Vagina (tissue), 2 donors: ENCODE measurements at regions not wholly inside any gene's neighbourhood (a gene's known extent, or its start where the extent isn't known, plus 50 kb on each side); places are given as distances from the start of the nearest gene placed in this dataset.

Source experiments
- DNase-seq, 2 donors: peaks; one replicate each; pipeline ENCODE4 v3.0.0-alpha.2; 2017; ENCODE audit errors: extremely low spot score in 2 of 2
- H3K27ac ChIP-seq: fragments of 200-600 bp; sonication (generic); one replicate; pipeline ENCODE4 v1.5.1; 2019
- H3K27me3 ChIP-seq: fragments of 200-600 bp; sonication (generic); one replicate; pipeline ENCODE4 v1.5.1; 2019
- H3K36me3 ChIP-seq, 2 donors: fragments of 200-600 bp; sonication (generic); one replicate each; pipeline ENCODE4 v1.5.1; 2017 to 2019
- H3K4me1 ChIP-seq: fragments of 200-600 bp; sonication (generic); one replicate; pipeline ENCODE4 v1.5.1; 2019
- H3K4me3 ChIP-seq, 2 donors: fragments of 200-600 bp; sonication (generic); 1 replicate in 1 of 2; 2 replicates in 1 of 2; pipeline ENCODE4 v1.5.1; 2016 to 2019
- H3K9me3 ChIP-seq: fragments of 200-600 bp; sonication (generic); one replicate; pipeline ENCODE4 v1.5.1; 2019
- POLR2A ChIP-seq, 2 donors: fragments of 450-650 bp; IDR thresholded peaks; one replicate each; pipeline ENCODE4 v1.6.1; 2017; ENCODE audit warnings: antibody characterized with exemption in 2 of 2, mild to moderate bottlenecking in 2 of 2, moderate library complexity in 2 of 2
- POLR2AphosphoS5 ChIP-seq, 2 donors: sonication (generic); formaldehyde crosslinking; IDR thresholded peaks; one replicate each; pipeline ENCODE4 v1.9.0; 2017; ENCODE audit warnings: antibody characterized with exemption in 2 of 2, mild to moderate bottlenecking in 2 of 2, low read depth in 1 of 2; ENCODE audit not compliant: insufficient read depth in 1 of 2
- intact Hi-C: fragments of 100-400 bp; cut with DNase I; formaldehyde crosslinking; loops from one replicate; pipeline ENCODE4 v1.15.1; 2023
- TF ChIP-seq, protein P1 (sequence below), 3 experiments: fragments of 450-650 bp in 2 of 3; fragments of 200-600 bp in 1 of 3; sonication (generic) in 1 of 3; IDR thresholded peaks; one replicate each; pipeline ENCODE4 v1.5.1; 2017 to 2019; ENCODE audit warnings: antibody characterized with exemption in 3 of 3, mild to moderate bottlenecking in 2 of 3, moderate library complexity in 2 of 3

DNA sequence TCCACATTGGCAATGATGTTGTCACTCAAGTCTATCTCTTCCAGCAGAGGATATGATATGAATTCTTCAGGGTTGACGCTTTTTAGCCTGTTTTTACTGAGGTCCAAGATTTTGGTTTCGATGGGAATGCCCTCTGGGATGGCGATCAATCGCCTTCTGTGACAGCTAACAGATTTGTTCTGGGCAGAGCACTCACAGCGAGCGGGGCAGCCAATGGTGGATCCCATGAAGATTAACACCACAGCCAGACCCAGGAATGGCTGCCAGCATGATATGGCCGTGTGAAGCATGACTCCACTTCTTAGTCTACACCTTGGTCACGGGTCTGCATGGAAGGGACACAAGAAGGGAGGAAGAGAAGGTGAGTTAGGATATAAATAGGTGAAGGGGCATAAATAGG is 377.1 kb upstream of the C9orf72 start:
- Histone ChIP-seq H3K4me3 (no peak overlapping the region), H3K4me1 (no peaks in the 10 kb centered on the region), H3K27me3 (no peaks in the 10 kb centered on the region), H3K9me3 (no peaks in the 10 kb centered on the region), H3K36me3 (no peaks in the 10 kb centered on the region), H3K27ac (no peak overlapping the region)
- no peak for DNase-seq
- intact Hi-C loops, result no loop called here
- TF ChIP-seq, protein P1, sequence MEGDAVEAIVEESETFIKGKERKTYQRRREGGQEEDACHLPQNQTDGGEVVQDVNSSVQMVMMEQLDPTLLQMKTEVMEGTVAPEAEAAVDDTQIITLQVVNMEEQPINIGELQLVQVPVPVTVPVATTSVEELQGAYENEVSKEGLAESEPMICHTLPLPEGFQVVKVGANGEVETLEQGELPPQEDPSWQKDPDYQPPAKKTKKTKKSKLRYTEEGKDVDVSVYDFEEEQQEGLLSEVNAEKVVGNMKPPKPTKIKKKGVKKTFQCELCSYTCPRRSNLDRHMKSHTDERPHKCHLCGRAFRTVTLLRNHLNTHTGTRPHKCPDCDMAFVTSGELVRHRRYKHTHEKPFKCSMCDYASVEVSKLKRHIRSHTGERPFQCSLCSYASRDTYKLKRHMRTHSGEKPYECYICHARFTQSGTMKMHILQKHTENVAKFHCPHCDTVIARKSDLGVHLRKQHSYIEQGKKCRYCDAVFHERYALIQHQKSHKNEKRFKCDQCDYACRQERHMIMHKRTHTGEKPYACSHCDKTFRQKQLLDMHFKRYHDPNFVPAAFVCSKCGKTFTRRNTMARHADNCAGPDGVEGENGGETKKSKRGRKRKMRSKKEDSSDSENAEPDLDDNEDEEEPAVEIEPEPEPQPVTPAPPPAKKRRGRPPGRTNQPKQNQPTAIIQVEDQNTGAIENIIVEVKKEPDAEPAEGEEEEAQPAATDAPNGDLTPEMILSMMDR (IDR thresholded peaks at IDR 0.05), result no peak
- TF ChIP-seq POLR2AphosphoS5 (IDR thresholded peaks at IDR 0.05; ENCODE audit: insufficient read depth in 1 of 2, low read depth in 1 of 2), result no peak
- no peak for TF ChIP-seq POLR2A (IDR thresholded peaks at IDR 0.05)

DNA sequence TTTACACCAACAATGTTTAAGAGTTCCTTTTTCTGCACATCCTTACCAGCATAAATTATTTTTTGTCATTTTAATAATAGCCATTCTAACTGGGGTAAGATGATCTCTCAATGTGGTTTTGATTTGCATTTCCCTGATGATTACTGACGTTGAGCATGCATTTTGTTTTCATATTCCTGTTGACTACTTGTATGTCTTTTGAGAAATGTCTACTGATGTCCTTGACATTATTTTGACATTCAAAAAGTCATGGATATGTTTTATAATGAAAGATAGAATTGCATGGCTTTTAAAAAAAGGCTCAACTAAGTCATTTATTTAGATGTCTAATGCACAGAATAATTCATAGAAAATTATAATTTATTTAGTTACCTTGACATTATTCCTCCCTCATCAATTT is 381.6 kb upstream of the C9orf72 start:
- H3K4me3 ChIP-seq, result no peak overlapping the region
- DNase-seq, result no peak
- no peaks in the 10 kb centered on the region for H3K4me1 ChIP-seq
- H3K9me3 ChIP-seq, result no peaks in the 10 kb centered on the region
- H3K27me3 ChIP-seq, result no peaks in the 10 kb centered on the region
- H3K27ac ChIP-seq, result no peak overlapping the region
- TF ChIP-seq POLR2A (IDR thresholded peaks at IDR 0.05), result no peak
- TF ChIP-seq, protein P1 (IDR thresholded peaks at IDR 0.05), result no peak
- TF ChIP-seq POLR2AphosphoS5 (IDR thresholded peaks at IDR 0.05; ENCODE audit: insufficient read depth in 1 of 2, low read depth in 1 of 2), result no peak
- H3K36me3 ChIP-seq, result no peaks in the 10 kb centered on the region
- intact Hi-C loops, result no loop called here

DNA sequence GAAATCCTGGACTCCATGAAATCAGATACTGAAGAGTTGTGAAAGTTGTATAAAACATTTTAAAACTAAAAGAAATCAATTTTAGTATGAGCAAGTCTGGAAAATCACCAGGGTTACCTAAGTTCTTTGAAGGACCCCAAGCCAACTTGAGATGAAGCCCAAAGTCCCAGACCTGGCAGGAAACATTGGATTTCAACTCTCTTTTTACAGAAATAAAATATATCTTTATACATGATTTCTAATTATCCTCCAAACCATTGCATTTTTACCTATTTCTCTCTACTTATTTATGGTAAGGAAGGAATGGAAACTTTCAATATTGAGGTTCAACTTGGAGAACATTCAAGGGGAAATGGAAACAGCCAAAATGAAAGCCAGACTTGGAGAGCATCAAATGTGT is 390.6 kb upstream of the C9orf72 start:
- no peaks in the 10 kb centered on the region for H3K4me1 ChIP-seq
- no peak overlapping the region for H3K4me3 ChIP-seq
- no peak for TF ChIP-seq POLR2AphosphoS5 (IDR thresholded peaks at IDR 0.05; ENCODE audit: insufficient read depth in 1 of 2, low read depth in 1 of 2)
- TF ChIP-seq, protein P1 (IDR thresholded peaks at IDR 0.05), result no peak
- no peaks in the 10 kb centered on the region for H3K36me3 ChIP-seq
- no peaks in the 10 kb centered on the region for H3K27me3 ChIP-seq
- no peaks in the 10 kb centered on the region for H3K9me3 ChIP-seq
- no peak overlapping the region for H3K27ac ChIP-seq
- DNase-seq, result no peak
- intact Hi-C loops, result no loop called here

DNA sequence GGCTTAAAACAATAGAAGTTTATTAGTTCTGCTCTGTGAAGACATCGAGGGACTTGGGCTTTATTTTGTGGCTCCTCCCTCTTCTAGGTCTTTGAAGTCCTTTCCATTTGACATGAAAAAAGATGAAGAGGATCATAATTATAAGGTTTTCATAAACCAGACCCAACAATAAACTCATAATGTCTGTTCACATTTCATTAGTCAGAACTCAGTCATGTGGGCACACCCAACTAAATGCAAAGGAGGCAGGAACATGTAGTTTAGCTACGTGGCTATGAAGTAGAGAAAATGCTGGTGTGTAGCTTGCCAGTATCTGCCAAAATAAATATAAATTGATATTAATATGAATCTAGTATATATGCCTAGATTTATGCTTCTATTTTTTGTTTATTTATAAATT is 393.9 kb upstream of the C9orf72 start:
- DNase-seq, result no peak
- Histone ChIP-seq H3K4me3 (no peak overlapping the region), H3K36me3 (no peaks in the 10 kb centered on the region), H3K4me1 (no peaks in the 10 kb centered on the region), H3K9me3 (no peaks in the 10 kb centered on the region), H3K27me3 (no peaks in the 10 kb centered on the region), H3K27ac (no peak overlapping the region)
- TF ChIP-seq POLR2AphosphoS5 (IDR thresholded peaks at IDR 0.05; ENCODE audit: insufficient read depth in 1 of 2, low read depth in 1 of 2), result no peak
- TF ChIP-seq, protein P1 (IDR thresholded peaks at IDR 0.05), result no peak
- TF ChIP-seq POLR2A (IDR thresholded peaks at IDR 0.05), result no peak
- intact Hi-C loops, result no loop called here

DNA sequence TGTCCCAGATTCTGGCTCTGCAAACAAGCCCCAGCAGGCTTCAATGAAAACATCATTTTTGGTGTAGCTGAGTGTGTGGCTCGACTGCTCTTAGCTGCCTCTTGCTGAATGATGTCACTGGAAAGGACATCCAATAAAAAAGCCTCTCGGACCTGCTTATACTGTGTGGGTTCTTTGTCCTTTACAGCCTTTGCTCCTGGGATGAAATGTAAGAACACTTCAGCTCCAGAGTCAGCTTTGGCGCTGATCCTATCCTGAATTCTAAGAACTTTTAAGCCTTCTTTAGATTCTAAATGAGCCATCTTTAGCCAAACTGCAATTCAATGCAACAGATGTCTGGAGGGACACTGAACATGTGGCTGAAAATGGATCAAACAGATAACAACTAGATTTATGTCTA is 404.6 kb upstream of the C9orf72 start:
- H3K4me1 ChIP-seq, result no peaks in the 10 kb centered on the region
- TF ChIP-seq, protein P1 (IDR thresholded peaks at IDR 0.05), result no peak
- TF ChIP-seq POLR2A (IDR thresholded peaks at IDR 0.05), result no peak
- no peak for TF ChIP-seq POLR2AphosphoS5 (IDR thresholded peaks at IDR 0.05; ENCODE audit: insufficient read depth in 1 of 2, low read depth in 1 of 2)
- H3K4me3 ChIP-seq, result no peak overlapping the region
- H3K27me3 ChIP-seq, result no peaks in the 10 kb centered on the region
- H3K27ac ChIP-seq, result no peak overlapping the region
- DNase-seq, result no peak
- H3K36me3 ChIP-seq, result no peaks in the 10 kb centered on the region
- intact Hi-C loops, result no loop called here
- H3K9me3 ChIP-seq, result no peaks in the 10 kb centered on the region
